SK-N-SH (cell line): ENCODE measurements at regions not wholly inside any gene's neighbourhood (a gene's known extent, or its start where the extent isn't known, plus 50 kb on each side); places are given as distances from the start of the nearest gene placed in this dataset.

Experiments used
- CTCF ChIP-seq: fragments of 200-600 bp; sonication (generic); IDR thresholded peaks from 2 replicates; pipeline ENCODE4 v1.6.1; 2017; ENCODE audit warnings: antibody characterized with exemption, mild to moderate bottlenecking, moderate library complexity
- EP300 ChIP-seq, 2 experiments: IDR thresholded peaks; 2 replicates each; pipeline versions ENCODE4 v1.4.0 to v1.6.1; 2012; ENCODE audit warnings: borderline replicate concordance in 1 of 2, low read depth in 1 of 2, low read length in 1 of 2
- EZH2phosphoT487 ChIP-seq: fragments of 200-600 bp; sonication (generic); IDR thresholded peaks from 2 replicates; pipeline ENCODE4 v1.6.1; 2017; ENCODE audit warnings: low read depth, mixed run types, mild to moderate bottlenecking, antibody characterized with exemption, moderate library complexity, borderline replicate concordance
- FOXM1 ChIP-seq: IDR thresholded peaks from 2 replicates; pipeline ENCODE4 v1.4.0; 2012; ENCODE audit warnings: low read depth, mild to moderate bottlenecking
- MAX ChIP-seq: IDR thresholded peaks from 2 replicates; pipeline ENCODE4 v1.4.0; 2012; ENCODE audit warnings: low read depth
- MXI1 ChIP-seq: IDR thresholded peaks from 2 replicates; pipeline ENCODE4 v1.6.1; 2012; ENCODE audit warnings: mild to moderate bottlenecking, low read depth, low read length, improper control_type of control experiment
- RCOR1 ChIP-seq: fragments of 150-350 bp; IDR thresholded peaks from 2 replicates; pipeline ENCODE4 v1.6.1; 2017; ENCODE audit warnings: antibody characterized with exemption, low read length
- SIN3A ChIP-seq: IDR thresholded peaks from 2 replicates; pipeline ENCODE4 v1.6.1; 2012; ENCODE audit warnings: low read depth, mild to moderate bottlenecking, low read length, moderate library complexity, borderline replicate concordance
- SMC3 ChIP-seq: IDR thresholded peaks from 2 replicates; pipeline ENCODE4 v1.6.1; 2012; ENCODE audit warnings: low read depth, low read length, improper control_type of control experiment
- TEAD4 ChIP-seq: IDR thresholded peaks from 2 replicates; pipeline ENCODE4 v1.4.0; 2012; ENCODE audit warnings: mild to moderate bottlenecking, borderline replicate concordance; ENCODE audit not compliant: insufficient read depth

GRCh38 chr4:130478406-130478805, 1382.5 kb downstream of the C4orf33 start:
- no peak for TF ChIP-seq FOXM1
- no peak for TF ChIP-seq TEAD4
- no peak for TF ChIP-seq SMC3
- no peak for TF ChIP-seq CTCF
- TF ChIP-seq RCOR1 = no peak
- no peak for TF ChIP-seq EZH2phosphoT487
- no peak for TF ChIP-seq MAX
- TF ChIP-seq MXI1 = no peak
- TF ChIP-seq EP300 (IDR thresholded peaks at IDR 0.05; ENCODE audit: borderline replicate concordance in 1 of 2, low read depth in 1 of 2, low read length in 1 of 2) = no peak
- no peak for TF ChIP-seq SIN3A
